HEK293T (cell line): ENCODE measurements at regions not wholly inside any gene's neighbourhood (a gene's known extent, or its start where the extent isn't known, plus 50 kb on each side); places are given as distances from the start of the nearest gene placed in this dataset.
A peak's percentile ranks its signal among the peaks of the same experiment; 100 is the strongest.

Source experiments
- CTCF ChIA-PET: fragments of 350-600 bp; formaldehyde crosslinking; extraction: SDS; loops from one replicate; lab custom pipeline; 2021; ENCODE audit warnings: antibody characterized with exemption, inconsistent platforms; lab: Yijun Ruan, JAX
- POLR2A ChIA-PET: fragments of 350-600 bp; formaldehyde crosslinking; extraction: SDS; loops from one replicate; lab custom pipeline; 2020; ENCODE audit warnings: antibody characterized with exemption, inconsistent platforms; lab: Yijun Ruan, JAX
- DNase-seq: peaks from one replicate; pipeline ENCODE4 v3.0.0; 2012; ENCODE audit warnings: mixed read lengths; ENCODE audit errors: extremely low spot score
- ARNT ChIP-seq: fragments of 450-650 bp; IDR thresholded peaks from 2 replicates; pipeline ENCODE4 v1.6.1; 2017; ENCODE audit warnings: mild to moderate bottlenecking
- BHLHE40 ChIP-seq: fragments of 450-650 bp; IDR thresholded peaks from 2 replicates; pipeline ENCODE4 v1.6.1; 2016; ENCODE audit warnings: mild to moderate bottlenecking, moderate library complexity, borderline replicate concordance
- CTBP1 ChIP-seq: fragments of 450-650 bp; IDR thresholded peaks from 2 replicates; pipeline ENCODE4 v1.6.1; 2016; ENCODE audit warnings: borderline replicate concordance
- ELF4 ChIP-seq: fragments of 450-650 bp; IDR thresholded peaks from 2 replicates; pipeline ENCODE4 v1.6.1; 2017; ENCODE audit warnings: antibody characterized with exemption
- FOXA1 ChIP-seq: fragments of 450-650 bp; IDR thresholded peaks from 2 replicates; pipeline ENCODE4 v1.6.1; 2016; ENCODE audit warnings: mild to moderate bottlenecking
- FOXK2 ChIP-seq: fragments of 450-650 bp; IDR thresholded peaks from 2 replicates; pipeline ENCODE4 v1.6.1; 2016; ENCODE audit warnings: mild to moderate bottlenecking
- FOXM1 ChIP-seq: fragments of 450-650 bp; IDR thresholded peaks from 2 replicates; pipeline ENCODE4 v1.6.1; 2017; ENCODE audit warnings: mild to moderate bottlenecking, borderline replicate concordance
- HDGF ChIP-seq: fragments of 450-650 bp; IDR thresholded peaks from 2 replicates; pipeline ENCODE4 v1.6.1; 2017; ENCODE audit warnings: antibody characterized with exemption, borderline replicate concordance
- L3MBTL2 ChIP-seq: fragments of 450-650 bp; conservative IDR thresholded peaks from 2 replicates; pipeline ENCODE4 v1.6.1; 2016; ENCODE audit warnings: mild to moderate bottlenecking
- LEF1 ChIP-seq: fragments of 450-650 bp; IDR thresholded peaks from 2 replicates; pipeline ENCODE4 v1.6.1; 2017; ENCODE audit warnings: mild to moderate bottlenecking, borderline replicate concordance
- NFRKB ChIP-seq: fragments of 450-650 bp; IDR thresholded peaks from 2 replicates; pipeline ENCODE4 v1.6.1; 2016; ENCODE audit warnings: mild to moderate bottlenecking, moderate library complexity
- SP1 ChIP-seq: fragments of 450-650 bp; IDR thresholded peaks from 2 replicates; pipeline ENCODE4 v1.6.1; 2017
- SUZ12 ChIP-seq: fragments of 450-650 bp; IDR thresholded peaks from 2 replicates; pipeline ENCODE4 v1.6.1; 2016; ENCODE audit warnings: mild to moderate bottlenecking
- TARDBP ChIP-seq: fragments of 450-650 bp; IDR thresholded peaks from 2 replicates; pipeline ENCODE4 v1.6.1; 2016
- ZNF384 ChIP-seq: fragments of 450-650 bp; IDR thresholded peaks from 2 replicates; pipeline ENCODE4 v1.6.1; 2016
- TF ChIP-seq, protein P1 (sequence below): fragments of 450-650 bp; IDR thresholded peaks from 2 replicates; pipeline ENCODE4 v1.6.1; 2016

GRCh38 chr5:8436924-8437323 is 568.0 kb downstream of the MTRR start:
- ChIA-PET CTCF (no interaction called here), POLR2A (no interaction called here)
- no peak for TF ChIP-seq FOXM1
- TF ChIP-seq NFRKB: no peak
- TF ChIP-seq ARNT: no peak
- TF ChIP-seq FOXA1: no peak
- no peak for TF ChIP-seq HDGF
- TF ChIP-seq ELF4: no peak
- TF ChIP-seq BHLHE40: no peak
- TF ChIP-seq L3MBTL2: no peak
- no peak for TF ChIP-seq TARDBP
- no peak for TF ChIP-seq SP1
- TF ChIP-seq, protein P1, sequence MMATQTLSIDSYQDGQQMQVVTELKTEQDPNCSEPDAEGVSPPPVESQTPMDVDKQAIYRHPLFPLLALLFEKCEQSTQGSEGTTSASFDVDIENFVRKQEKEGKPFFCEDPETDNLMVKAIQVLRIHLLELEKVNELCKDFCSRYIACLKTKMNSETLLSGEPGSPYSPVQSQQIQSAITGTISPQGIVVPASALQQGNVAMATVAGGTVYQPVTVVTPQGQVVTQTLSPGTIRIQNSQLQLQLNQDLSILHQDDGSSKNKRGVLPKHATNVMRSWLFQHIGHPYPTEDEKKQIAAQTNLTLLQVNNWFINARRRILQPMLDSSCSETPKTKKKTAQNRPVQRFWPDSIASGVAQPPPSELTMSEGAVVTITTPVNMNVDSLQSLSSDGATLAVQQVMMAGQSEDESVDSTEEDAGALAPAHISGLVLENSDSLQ: no peak
- TF ChIP-seq CTBP1: no peak
- no peak for TF ChIP-seq LEF1
- no peak for TF ChIP-seq FOXK2
- no peak for TF ChIP-seq ZNF384
- no peak for TF ChIP-seq SUZ12
- no peak for DNase-seq

DNA sequence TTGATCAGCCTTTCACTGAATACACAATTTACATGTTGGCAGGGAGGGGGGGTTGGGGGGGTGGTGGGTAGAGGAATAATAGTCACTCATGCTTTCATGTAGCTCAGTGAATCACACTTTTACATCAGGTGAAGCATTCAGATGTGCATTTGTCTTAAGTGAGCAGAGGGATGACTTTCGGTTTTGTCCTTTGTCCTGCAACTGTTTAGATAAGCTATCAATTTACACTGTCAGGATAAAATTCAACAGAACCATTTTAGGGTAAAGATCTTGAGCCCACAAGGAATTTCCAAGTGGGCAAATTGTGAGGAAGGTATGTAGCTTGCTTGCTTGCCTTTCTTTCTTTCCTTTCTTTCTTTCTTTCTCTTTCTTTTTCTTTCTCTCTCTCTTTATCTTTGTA is 576.2 kb downstream of the MTRR start:
- CTCF ChIA-PET: no interaction called here
- POLR2A ChIA-PET: no interaction called here
- no peak for TF ChIP-seq FOXA1
- no peak for TF ChIP-seq BHLHE40
- no peak for TF ChIP-seq SP1
- TF ChIP-seq, protein P1: no peak
- TF ChIP-seq L3MBTL2: no peak
- TF ChIP-seq ARNT: no peak
- no peak for TF ChIP-seq TARDBP
- TF ChIP-seq ELF4: no peak
- TF ChIP-seq LEF1: no peak
- no peak for TF ChIP-seq CTBP1
- TF ChIP-seq FOXM1: no peak
- no peak for DNase-seq

DNA sequence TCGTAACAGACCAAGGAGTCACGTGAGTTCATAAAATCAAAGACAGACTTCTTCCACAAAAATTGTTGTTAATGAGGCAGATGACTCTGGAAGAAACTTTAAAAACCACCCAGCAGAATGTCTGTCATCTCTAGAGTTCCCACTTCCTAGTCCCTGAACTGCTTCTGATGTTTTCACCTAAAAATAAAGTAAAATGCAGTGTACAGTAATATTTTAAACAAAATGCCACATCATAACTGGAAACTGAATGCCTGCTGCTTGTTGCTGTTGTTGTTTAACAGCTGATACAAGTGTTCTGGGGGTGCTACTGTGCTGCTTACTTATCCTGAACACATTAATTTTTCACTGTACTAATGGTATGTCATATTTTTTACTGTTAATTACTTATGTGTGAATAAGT is 577.2 kb downstream of the MTRR start:
- TF ChIP-seq FOXA1: no peak
- DNase-seq: no peak
- ChIA-PET POLR2A (no interaction called here), CTCF (no interaction called here)

DNA sequence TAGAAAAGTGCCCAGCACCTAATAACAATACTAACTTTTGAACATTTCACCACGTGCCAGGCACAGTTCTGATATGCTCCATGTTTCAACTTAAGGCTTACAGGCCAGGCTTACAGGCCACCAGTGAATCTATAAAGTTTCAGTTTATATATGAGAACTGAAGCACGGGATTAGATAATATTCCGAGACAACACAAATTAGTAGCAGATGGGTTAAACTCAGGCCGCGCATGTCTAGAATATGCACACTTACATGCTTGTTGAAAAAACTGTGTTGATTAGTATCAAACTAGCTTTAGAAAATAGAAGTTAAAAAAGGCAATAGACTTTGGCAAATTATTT is 587.9 kb downstream of the MTRR start:
- TF ChIP-seq, protein P1: no peak
- TF ChIP-seq NFRKB (no peak), ZNF384 (no peak), FOXA1 (no peak), CTBP1 (no peak), FOXM1 (no peak), FOXK2 (no peak), SP1 (no peak), BHLHE40 (no peak), L3MBTL2 (no peak), ELF4 (no peak), SUZ12 (no peak), HDGF (no peak)
- ChIA-PET POLR2A (interaction anchor here (1.2 to 1.6 kb wide), 2 partner anchors 9 to 26 kb away, joined by 4 to 7 read pairs; no protein-coding TSS in a partner anchor), CTCF (no interaction called here)
- DNase-seq: no peak

- POLR2A ChIA-PET: interaction anchor here (1.2 to 1.6 kb wide), 2 partner anchors 8 to 26 kb away, joined by 4 to 7 read pairs; no protein-coding TSS in a partner anchor
- DNase-seq: peak; percentile 79
- TF ChIP-seq L3MBTL2 (peak; percentile 96), FOXA1 (no peak), LEF1 (no peak), ZNF384 (no peak), TARDBP (peak; percentile 79), NFRKB (no peak), ARNT (no peak)
- CTCF ChIA-PET: no interaction called here
Measured at GRCh38 chr5:8457187-8458037, 588.5 kb downstream of the MTRR start.

DNA sequence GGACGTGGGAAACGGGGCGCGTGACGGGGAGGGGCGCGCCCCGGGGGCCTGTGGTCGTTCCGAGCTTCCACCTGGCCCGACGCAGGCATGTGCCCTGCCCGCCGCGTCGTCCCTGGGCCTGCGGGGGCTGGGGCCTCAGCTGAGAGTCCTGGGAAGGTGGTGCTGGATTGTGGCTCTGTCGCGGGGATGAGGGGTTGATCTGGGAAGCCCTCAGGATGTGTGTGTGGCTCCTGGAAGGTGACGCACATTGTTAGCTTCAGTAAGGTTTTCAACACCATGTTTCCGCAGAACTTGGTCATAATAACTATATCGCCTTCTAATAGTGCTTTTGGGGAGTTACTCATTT is 589.1 kb downstream of the MTRR start:
- CTCF ChIA-PET: no interaction called here
- POLR2A ChIA-PET: interaction anchor here (1.6 kb wide), 1 partner anchor 27 kb away, joined by 4 read pairs; no protein-coding TSS in a partner anchor
- TF ChIP-seq TARDBP: no peak
- TF ChIP-seq FOXA1: no peak
- no peak for TF ChIP-seq SP1
- no peak for TF ChIP-seq L3MBTL2
- no peak for TF ChIP-seq BHLHE40
- TF ChIP-seq, protein P1: no peak
- no peak for TF ChIP-seq FOXM1
- TF ChIP-seq CTBP1: no peak
- TF ChIP-seq SUZ12: no peak
- no peak for TF ChIP-seq ARNT
- no peak for TF ChIP-seq NFRKB
- no peak for TF ChIP-seq FOXK2
- no peak for TF ChIP-seq ZNF384
- TF ChIP-seq HDGF: no peak
- TF ChIP-seq LEF1: no peak
- DNase-seq: peak; percentile 10
